Prostate gland (tissue), 2 donors: ENCODE measurements at regions not wholly inside any gene's neighbourhood (a gene's known extent, or its start where the extent isn't known, plus 50 kb on each side); places are given as distances from the start of the nearest gene placed in this dataset.

Source experiments
- DNase-seq: peaks from one replicate; pipeline ENCODE4 v3.0.0-alpha.2; 2019; ENCODE audit warnings: low spot score
- H3K27ac ChIP-seq, 2 donors: fragments of 200-600 bp; sonication (generic); 2 replicates each; pipeline ENCODE4 v1.5.1; 2017 to 2019
- H3K27me3 ChIP-seq: fragments of 200-600 bp; sonication (generic); replicated peaks from 2 replicates; pipeline ENCODE4 v1.5.1; 2019; ENCODE audit not compliant: insufficient read depth
- H3K36me3 ChIP-seq, 2 donors: fragments of 200-600 bp; sonication (generic); 1 replicate in 1 of 2; 2 replicates in 1 of 2; pipeline versions ENCODE4 v1.5.1 to v1.8.1; 2017 to 2019
- H3K4me1 ChIP-seq: fragments of 200-600 bp; sonication (generic); replicated peaks from 2 replicates; pipeline ENCODE4 v1.5.1; 2019
- H3K4me3 ChIP-seq, 2 donors: fragments of 200-600 bp; sonication (generic); 2 replicates each; pipeline ENCODE4 v1.5.1; 2017 to 2019
- H3K9me3 ChIP-seq: fragments of 200-600 bp; sonication (generic); 2 replicates; pipeline ENCODE4 v1.5.1; 2017
- CTCF ChIP-seq, 4 experiments: fragments of 200-600 bp in 2 of 4; fragments of 450-650 bp in 2 of 4; sonication (generic) in 2 of 4; IDR thresholded peaks; 1 replicate in 3 of 4; 2 replicates in 1 of 4; pipeline ENCODE4 v1.5.1; 2016 to 2019; ENCODE audit warnings: antibody characterized with exemption in 4 of 4, mild to moderate bottlenecking in 2 of 4, moderate library complexity in 2 of 4
- POLR2A ChIP-seq: fragments of 450-650 bp; IDR thresholded peaks from one replicate; pipeline ENCODE4 v1.6.1; 2016; ENCODE audit warnings: antibody characterized with exemption, mild to moderate bottlenecking
- POLR2AphosphoS5 ChIP-seq: sonication (generic); formaldehyde crosslinking; IDR thresholded peaks from one replicate; pipeline ENCODE4 v1.6.1; 2017; ENCODE audit warnings: antibody characterized with exemption
- WGBS: methylation state at CpG from one replicate; pipeline ENCODE4 v1.1.5; 2018; 5-methylcytosine and 5-hydroxymethylcytosine counted together
- intact Hi-C: fragments of 100-400 bp; cut with DNase I; formaldehyde crosslinking; loops from one replicate; pipeline ENCODE4 v1.14.2; 2022

GRCh38 chr14:43172899-43173548 lies 1334.1 kb downstream of the FSCB start:
- Histone ChIP-seq H3K36me3 (no peaks in the 10 kb centered on the region), H3K27me3 (no peaks in the 10 kb centered on the region), H3K4me3 (no peak overlapping the region), H3K4me1 (no peaks in the 10 kb centered on the region), H3K9me3 (no peaks in the 10 kb centered on the region), H3K27ac (no peak overlapping the region)
- intact Hi-C loops: no loop called here
- TF ChIP-seq POLR2A: no peak
- TF ChIP-seq POLR2AphosphoS5: no peak
- TF ChIP-seq CTCF (IDR thresholded peaks at IDR 0.05): no peak
- no peak for DNase-seq

DNA sequence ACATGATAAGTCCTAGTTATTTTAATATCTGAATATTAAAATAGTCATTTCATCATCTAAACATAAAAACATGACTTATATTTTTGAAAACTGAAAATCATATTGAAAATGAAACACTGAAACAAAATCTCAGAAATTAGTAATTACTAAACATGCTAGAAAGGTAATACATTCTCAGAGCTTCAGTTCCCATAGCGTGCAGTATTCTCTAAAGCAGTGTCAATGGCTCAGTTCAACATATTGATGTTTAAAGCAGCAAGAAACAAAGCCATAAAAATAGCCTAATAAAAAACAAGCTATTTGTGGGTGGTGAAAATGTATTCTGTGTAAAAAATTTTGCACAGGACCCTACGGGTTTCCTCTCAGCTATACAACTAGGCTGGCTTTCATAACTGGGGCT lies 1337.4 kb downstream of the FSCB start:
- Histone ChIP-seq H3K27me3 (no peaks in the 10 kb centered on the region), H3K4me3 (no peak overlapping the region), H3K9me3 (no peaks in the 10 kb centered on the region), H3K27ac (no peak overlapping the region), H3K36me3 (no peaks in the 10 kb centered on the region), H3K4me1 (no peaks in the 10 kb centered on the region)
- no peak for DNase-seq
- no peak for TF ChIP-seq POLR2AphosphoS5
- no peak for TF ChIP-seq POLR2A
- no peak for TF ChIP-seq CTCF (IDR thresholded peaks at IDR 0.05)
- intact Hi-C loops: no loop called here
- WGBS: 79% methylated on average over 2 of the region's 2 CpGs

DNA sequence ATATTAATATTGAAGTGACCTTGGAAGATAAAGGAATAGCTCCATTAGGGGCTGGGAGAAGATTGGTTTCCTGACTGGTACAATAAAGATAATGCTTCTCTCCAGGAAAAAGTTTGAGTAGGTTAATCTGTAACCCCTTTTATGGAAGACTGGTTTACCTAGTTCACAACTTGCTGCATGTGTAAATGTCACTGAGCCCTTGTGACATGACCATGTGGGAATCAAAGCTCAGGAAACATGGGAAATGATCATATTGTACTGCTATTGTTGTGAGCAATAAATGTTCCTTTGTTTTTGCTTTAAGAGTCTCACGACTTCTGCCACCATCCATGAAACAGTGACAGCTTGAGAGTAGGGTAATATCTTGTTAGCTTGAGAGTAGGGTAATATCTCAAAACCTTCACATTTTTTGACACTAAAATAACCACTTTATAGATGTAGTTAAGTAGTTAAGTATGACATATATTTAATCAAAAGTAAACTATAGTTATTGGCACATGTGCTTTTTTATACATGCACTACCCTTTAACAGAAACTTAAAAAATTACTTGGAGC lies 1338.6 kb downstream of the FSCB start:
- no peak overlapping the region for H3K4me3 ChIP-seq
- no peaks in the 10 kb centered on the region for H3K9me3 ChIP-seq
- intact Hi-C loops: no loop called here
- TF ChIP-seq POLR2A (no peak), CTCF (IDR thresholded peaks at IDR 0.05) (no peak), POLR2AphosphoS5 (no peak)
- H3K36me3 ChIP-seq: no peaks in the 10 kb centered on the region
- H3K27me3 ChIP-seq: no peaks in the 10 kb centered on the region
- H3K27ac ChIP-seq: no peak overlapping the region
- H3K4me1 ChIP-seq: no peaks in the 10 kb centered on the region
- 42% methylated on average over 1 of the region's 1 CpG for WGBS
- no peak for DNase-seq

GRCh38 chr14:43166163-43166562 lies 1340.9 kb downstream of the FSCB start:
- intact Hi-C loops: no loop called here
- TF ChIP-seq POLR2A: no peak
- 84% methylated on average over 2 of the region's 2 CpGs for WGBS
- Histone ChIP-seq H3K27ac (no peak overlapping the region), H3K4me1 (no peaks in the 10 kb centered on the region), H3K9me3 (no peaks in the 10 kb centered on the region), H3K4me3 (no peak overlapping the region), H3K27me3 (no peaks in the 10 kb centered on the region), H3K36me3 (no peaks in the 10 kb centered on the region)
- DNase-seq: no peak

- DNase-seq: no peak
- 63% methylated on average over 2 of the region's 2 CpGs for WGBS
- Histone ChIP-seq H3K4me1 (no peaks in the 10 kb centered on the region), H3K27me3 (no peaks in the 10 kb centered on the region), H3K36me3 (no peaks in the 10 kb centered on the region), H3K27ac (no peak overlapping the region), H3K9me3 (no peaks in the 10 kb centered on the region), H3K4me3 (no peak overlapping the region)
- no peak for TF ChIP-seq CTCF (IDR thresholded peaks at IDR 0.05)
- intact Hi-C loops: no loop called here
These were observed 1341.4 kb downstream of the FSCB start for GRCh38 chr14:43165651-43166050.
